ENCODE measurements at regions not wholly inside any gene's neighbourhood (a gene's known extent, or its start where the extent isn't known, plus 50 kb on each side); places are given as distances from the start of the nearest gene placed in this dataset.

GRCh38 chr1:105362438-105362837 is 1612.7 kb downstream of the AMY1C start:
- H2AFZ ChIP-seq, result no peak overlapping the region
- no peak overlapping the region for H3K4me3 ChIP-seq
- intact Hi-C loops (cut with micrococcal nuclease; ENCODE audit: unreplicated experiment), result no loop called here
- H4K20me1 ChIP-seq (ENCODE audit: insufficient read depth), result no peaks in the 10 kb centered on the region
- no peaks in the 10 kb centered on the region for H3K36me3 ChIP-seq (ENCODE audit: low read depth)
- no peaks in the 10 kb centered on the region for H3K27me3 ChIP-seq (ENCODE audit: insufficient read depth, low read depth)
- H3K4me1 ChIP-seq (replicated peaks; ENCODE audit: insufficient read depth), result no peaks in the 10 kb centered on the region
- H3K79me2 ChIP-seq (ENCODE audit: low read depth), result no peaks in the 10 kb centered on the region
- no peak for DNase-seq
- BruUV-seq (replicated peaks), result no TSS peak
- no peaks in the 10 kb centered on the region for H3F3A ChIP-seq (ENCODE audit: insufficient read depth, low read depth)
- ChIA-PET CTCF (no interaction called here), POLR2A (ENCODE audit: unreplicated experiment) (no interaction called here)
- H3K9me2 ChIP-seq (ENCODE audit: insufficient read depth), result no peaks in the 10 kb centered on the region
- no peak overlapping the region for H3K4me2 ChIP-seq
- no peak for TF ChIP-seq EZH2 (IDR thresholded peaks at IDR 0.05; ENCODE audit: low read depth)
- TF ChIP-seq, protein P1, sequence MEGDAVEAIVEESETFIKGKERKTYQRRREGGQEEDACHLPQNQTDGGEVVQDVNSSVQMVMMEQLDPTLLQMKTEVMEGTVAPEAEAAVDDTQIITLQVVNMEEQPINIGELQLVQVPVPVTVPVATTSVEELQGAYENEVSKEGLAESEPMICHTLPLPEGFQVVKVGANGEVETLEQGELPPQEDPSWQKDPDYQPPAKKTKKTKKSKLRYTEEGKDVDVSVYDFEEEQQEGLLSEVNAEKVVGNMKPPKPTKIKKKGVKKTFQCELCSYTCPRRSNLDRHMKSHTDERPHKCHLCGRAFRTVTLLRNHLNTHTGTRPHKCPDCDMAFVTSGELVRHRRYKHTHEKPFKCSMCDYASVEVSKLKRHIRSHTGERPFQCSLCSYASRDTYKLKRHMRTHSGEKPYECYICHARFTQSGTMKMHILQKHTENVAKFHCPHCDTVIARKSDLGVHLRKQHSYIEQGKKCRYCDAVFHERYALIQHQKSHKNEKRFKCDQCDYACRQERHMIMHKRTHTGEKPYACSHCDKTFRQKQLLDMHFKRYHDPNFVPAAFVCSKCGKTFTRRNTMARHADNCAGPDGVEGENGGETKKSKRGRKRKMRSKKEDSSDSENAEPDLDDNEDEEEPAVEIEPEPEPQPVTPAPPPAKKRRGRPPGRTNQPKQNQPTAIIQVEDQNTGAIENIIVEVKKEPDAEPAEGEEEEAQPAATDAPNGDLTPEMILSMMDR (conservative IDR thresholded peaks at IDR 0.05), result no peak
- H3K9me3 ChIP-seq (ENCODE audit: insufficient read depth, low read depth), result no peaks in the 10 kb centered on the region
- no peak overlapping the region for H3K27ac ChIP-seq

DNA sequence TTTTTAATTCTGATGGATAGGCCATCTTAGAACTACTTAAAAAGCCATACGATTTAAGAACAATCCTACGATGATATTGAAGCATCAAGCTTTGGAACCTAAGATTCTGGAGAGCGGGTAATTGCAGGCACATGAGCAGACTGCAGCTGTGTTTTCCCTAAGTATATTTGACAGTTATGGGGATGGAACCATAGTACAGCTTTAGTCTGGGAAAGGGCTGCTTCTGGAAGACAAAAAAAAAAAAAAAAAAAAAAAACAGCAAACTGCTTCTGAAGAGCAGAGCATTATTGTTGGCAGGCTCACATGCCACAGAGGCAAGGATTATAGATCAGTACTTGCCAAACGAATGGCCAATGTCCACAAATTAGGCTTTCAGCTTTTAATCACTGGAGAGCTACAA is 1618.7 kb downstream of the AMY1C start:
- Histone ChIP-seq H3K9me2 (ENCODE audit: insufficient read depth) (no peaks in the 10 kb centered on the region; the same call in none of the 2 replicates), H2AFZ (no peak overlapping the region), H3K79me2 (ENCODE audit: low read depth) (no peaks in the 10 kb centered on the region), H3K4me3 (no peak overlapping the region), H3F3A (ENCODE audit: insufficient read depth, low read depth) (no peaks in the 10 kb centered on the region), H3K4me1 (replicated peaks; ENCODE audit: insufficient read depth) (no peaks in the 10 kb centered on the region), H3K9me3 (ENCODE audit: insufficient read depth, low read depth) (no peaks in the 10 kb centered on the region), H3K36me3 (ENCODE audit: low read depth) (no peaks in the 10 kb centered on the region), H3K4me2 (no peak overlapping the region), H4K20me1 (ENCODE audit: insufficient read depth) (no peaks in the 10 kb centered on the region), H3K27me3 (ENCODE audit: insufficient read depth, low read depth) (no peaks in the 10 kb centered on the region), H3K27ac (no peak overlapping the region)
- ChIA-PET POLR2A (ENCODE audit: unreplicated experiment) (no interaction called here), CTCF (no interaction called here)
- intact Hi-C loops (cut with micrococcal nuclease; ENCODE audit: unreplicated experiment), result no loop called here
- no peak for TF ChIP-seq EZH2 (IDR thresholded peaks at IDR 0.05; ENCODE audit: low read depth)
- TF ChIP-seq, protein P1 (conservative IDR thresholded peaks at IDR 0.05), result no peak
- no TSS peak for BruUV-seq (replicated peaks)
- DNase-seq, result no peak

DNA sequence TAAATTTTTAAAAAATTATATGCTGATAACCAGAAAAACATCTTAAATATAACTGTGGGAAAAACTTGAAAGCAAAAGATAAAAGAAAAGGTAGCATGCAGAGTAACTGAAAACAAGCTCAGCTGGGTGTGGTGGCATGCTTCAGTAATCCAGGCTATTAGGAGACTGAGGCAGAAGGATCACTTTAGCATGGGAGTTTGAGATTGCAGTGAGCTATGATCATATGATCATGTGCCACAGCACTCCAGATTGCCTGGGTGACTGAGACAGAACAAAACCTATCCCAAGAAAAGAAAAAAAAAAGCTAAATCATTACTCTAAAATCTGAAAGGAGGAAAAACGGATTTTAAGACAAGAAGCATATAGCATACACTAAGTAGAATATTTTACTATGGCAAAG is 1624.0 kb downstream of the AMY1C start:
- CTCF ChIA-PET, result no interaction called here
- no TSS peak for BruUV-seq (replicated peaks)
- H3K4me3 ChIP-seq, result no peak overlapping the region

More for the DNA sequence above, 1624.0 kb downstream of the AMY1C start:
- Histone ChIP-seq H3K9me3 (ENCODE audit: insufficient read depth, low read depth) (no peaks in the 10 kb centered on the region), H3K79me2 (ENCODE audit: low read depth) (no peaks in the 10 kb centered on the region), H3F3A (ENCODE audit: insufficient read depth, low read depth) (no peaks in the 10 kb centered on the region), H3K27me3 (ENCODE audit: insufficient read depth, low read depth) (no peaks in the 10 kb centered on the region), H4K20me1 (ENCODE audit: insufficient read depth) (no peaks in the 10 kb centered on the region), H3K9me2 (ENCODE audit: insufficient read depth) (no peaks in the 10 kb centered on the region; the same call in none of the 2 replicates), H3K36me3 (ENCODE audit: low read depth) (no peaks in the 10 kb centered on the region), H2AFZ (no peak overlapping the region), H3K4me2 (no peak overlapping the region), H3K4me1 (replicated peaks; ENCODE audit: insufficient read depth) (no peaks in the 10 kb centered on the region), H3K27ac (no peak overlapping the region)
- TF ChIP-seq, protein P1 (conservative IDR thresholded peaks at IDR 0.05), result no peak
- no peak for TF ChIP-seq EZH2 (IDR thresholded peaks at IDR 0.05; ENCODE audit: low read depth)
- DNase-seq, result no peak
- intact Hi-C loops (cut with micrococcal nuclease; ENCODE audit: unreplicated experiment), result no loop called here
- POLR2A ChIA-PET (ENCODE audit: unreplicated experiment), result no interaction called here

Measured in PC-9 (cell line).